ENCODE measurements at regions not wholly inside any gene's neighbourhood (a gene's known extent, or its start where the extent isn't known, plus 50 kb on each side); places are given as distances from the start of the nearest gene placed in this dataset.
"Not testable (repeated sequence)": the region's sequence is repeated elsewhere in the genome, so short reads cannot be mapped to it uniquely, and the experiment has no call there.

- Histone ChIP-seq H3K27ac (ENCODE audit: low read depth, low read length) (no peak overlapping the region), H3K4me3 (ENCODE audit: low read depth, low read length) (no peak overlapping the region), H3K9me3 (ENCODE audit: control insufficient read depth, insufficient read depth, low read depth, low read length) (no peaks in the 10 kb centered on the region), H3K36me3 (ENCODE audit: control insufficient read depth, insufficient read depth, low read length) (no peaks in the 10 kb centered on the region), H3K9ac (ENCODE audit: low read length) (no peak overlapping the region), H3K4me1 (ENCODE audit: control insufficient read depth, insufficient read depth, low read length) (peaks cover 3% of the 10 kb centered on the region; the same call in 1 of the 2 replicates), H3K27me3 (ENCODE audit: control insufficient read depth, insufficient read depth, low read length) (no peaks in the 10 kb centered on the region)
These were observed 480.8 kb downstream of the RERGL start for GRCh38 chr12:17609153-17609552.

GRCh38 chr12:17595111-17595510 is 494.9 kb downstream of the RERGL start:
- no peaks in the 10 kb centered on the region for H3K36me3 ChIP-seq (ENCODE audit: control insufficient read depth, insufficient read depth, low read length)
- H3K4me3 ChIP-seq (ENCODE audit: low read depth, low read length), result no peak overlapping the region
- H3K27ac ChIP-seq (ENCODE audit: low read depth, low read length), result no peak overlapping the region
- no peak overlapping the region for H3K9ac ChIP-seq (ENCODE audit: low read length)
- no peaks in the 10 kb centered on the region for H3K9me3 ChIP-seq (ENCODE audit: control insufficient read depth, insufficient read depth, low read depth, low read length)
- no peaks in the 10 kb centered on the region for H3K27me3 ChIP-seq (ENCODE audit: control insufficient read depth, insufficient read depth, low read length)
- no peaks in the 10 kb centered on the region for H3K4me1 ChIP-seq (ENCODE audit: control insufficient read depth, insufficient read depth, low read length)

- Histone ChIP-seq H3K9me3 (ENCODE audit: control insufficient read depth, insufficient read depth, low read depth, low read length) (no peaks in the 10 kb centered on the region), H3K27me3 (ENCODE audit: control insufficient read depth, insufficient read depth, low read length) (no peaks in the 10 kb centered on the region), H3K27ac (ENCODE audit: low read depth, low read length) (no peak overlapping the region), H3K4me1 (ENCODE audit: control insufficient read depth, insufficient read depth, low read length) (no peaks in the 10 kb centered on the region), H3K4me3 (ENCODE audit: low read depth, low read length) (no peak overlapping the region), H3K36me3 (ENCODE audit: control insufficient read depth, insufficient read depth, low read length) (no peaks in the 10 kb centered on the region), H3K9ac (ENCODE audit: low read length) (no peak overlapping the region)
These were observed 496.1 kb downstream of the RERGL start for GRCh38 chr12:17593715-17594406.

- H3K27ac ChIP-seq (ENCODE audit: low read depth, low read length), result no peak overlapping the region
- H3K4me1 ChIP-seq (ENCODE audit: control insufficient read depth, insufficient read depth, low read length), result no peaks in the 10 kb centered on the region
- no peaks in the 10 kb centered on the region for H3K9me3 ChIP-seq (ENCODE audit: control insufficient read depth, insufficient read depth, low read depth, low read length)
These were observed 497.5 kb downstream of the RERGL start for GRCh38 chr12:17592472-17592871.

GRCh38 chr12:17591005-17591681 is 498.9 kb downstream of the RERGL start:
- H3K4me1 ChIP-seq (ENCODE audit: control insufficient read depth, insufficient read depth, low read length), result no peaks in the 10 kb centered on the region
- no peaks in the 10 kb centered on the region for H3K36me3 ChIP-seq (ENCODE audit: control insufficient read depth, insufficient read depth, low read length)
- H3K9me3 ChIP-seq (ENCODE audit: control insufficient read depth, insufficient read depth, low read depth, low read length), result no peaks in the 10 kb centered on the region
- H3K9ac ChIP-seq (ENCODE audit: low read length), result no peak overlapping the region
- H3K27ac ChIP-seq (ENCODE audit: low read depth, low read length), result no peak overlapping the region
- H3K4me3 ChIP-seq (ENCODE audit: low read depth, low read length), result no peak overlapping the region
- no peaks in the 10 kb centered on the region for H3K27me3 ChIP-seq (ENCODE audit: control insufficient read depth, insufficient read depth, low read length)

More at GRCh38 chr12:17592472-17592871, 497.5 kb downstream of the RERGL start:
- H3K27me3 ChIP-seq (ENCODE audit: control insufficient read depth, insufficient read depth, low read length), result no peaks in the 10 kb centered on the region
- H3K36me3 ChIP-seq (ENCODE audit: control insufficient read depth, insufficient read depth, low read length), result no peaks in the 10 kb centered on the region
- H3K4me3 ChIP-seq (ENCODE audit: low read depth, low read length), result no peak overlapping the region
- H3K9ac ChIP-seq (ENCODE audit: low read length), result no peak overlapping the region

GRCh38 chr12:17588968-17589367 is 501.0 kb downstream of the RERGL start:
- Histone ChIP-seq H3K9me3 (ENCODE audit: control insufficient read depth, insufficient read depth, low read depth, low read length) (no peaks in the 10 kb centered on the region), H3K4me3 (ENCODE audit: low read depth, low read length) (no peak overlapping the region), H3K9ac (ENCODE audit: low read length) (no peak overlapping the region), H3K4me1 (ENCODE audit: control insufficient read depth, insufficient read depth, low read length) (no peaks in the 10 kb centered on the region), H3K27me3 (ENCODE audit: control insufficient read depth, insufficient read depth, low read length) (no peaks in the 10 kb centered on the region), H3K36me3 (ENCODE audit: control insufficient read depth, insufficient read depth, low read length) (no peaks in the 10 kb centered on the region), H3K27ac (ENCODE audit: low read depth, low read length) (no peak overlapping the region)

- H3K27me3 ChIP-seq (ENCODE audit: control insufficient read depth, insufficient read depth, low read length), result no peaks in the 10 kb centered on the region
- no peaks in the 10 kb centered on the region for H3K9me3 ChIP-seq (ENCODE audit: control insufficient read depth, insufficient read depth, low read depth, low read length)
These were observed 510.6 kb downstream of the RERGL start for GRCh38 chr12:17579205-17580026.

GRCh38 chr12:17577405-17577804 is 512.6 kb downstream of the RERGL start:
- Histone ChIP-seq H3K36me3 (ENCODE audit: control insufficient read depth, insufficient read depth, low read length) (no peaks in the 10 kb centered on the region), H3K4me1 (ENCODE audit: control insufficient read depth, insufficient read depth, low read length) (peaks cover 6% of the 10 kb centered on the region; the same call in 1 of the 2 replicates), H3K4me3 (ENCODE audit: low read depth, low read length) (no peak overlapping the region), H3K9me3 (ENCODE audit: control insufficient read depth, insufficient read depth, low read depth, low read length) (no peaks in the 10 kb centered on the region), H3K9ac (ENCODE audit: low read length) (no peak overlapping the region), H3K27me3 (ENCODE audit: control insufficient read depth, insufficient read depth, low read length) (no peaks in the 10 kb centered on the region), H3K27ac (ENCODE audit: low read depth, low read length) (no peak overlapping the region)

More at GRCh38 chr12:17579205-17580026, 510.6 kb downstream of the RERGL start:
- Histone ChIP-seq H3K27ac (ENCODE audit: low read depth, low read length) (no peak overlapping the region), H3K36me3 (ENCODE audit: control insufficient read depth, insufficient read depth, low read length) (no peaks in the 10 kb centered on the region), H3K9ac (ENCODE audit: low read length) (no peak overlapping the region), H3K4me3 (ENCODE audit: low read depth, low read length) (no peak overlapping the region), H3K4me1 (ENCODE audit: control insufficient read depth, insufficient read depth, low read length) (peaks cover 6% of the 10 kb centered on the region; the same call in 1 of the 2 replicates)

- Histone ChIP-seq H3K9me3 (ENCODE audit: control insufficient read depth, insufficient read depth, low read depth, low read length) (no peaks in the 10 kb centered on the region), H3K36me3 (ENCODE audit: control insufficient read depth, insufficient read depth, low read length) (no peaks in the 10 kb centered on the region), H3K27ac (ENCODE audit: low read depth, low read length) (no peak overlapping the region), H3K4me3 (ENCODE audit: low read depth, low read length) (no peak overlapping the region), H3K27me3 (ENCODE audit: control insufficient read depth, insufficient read depth, low read length) (no peaks in the 10 kb centered on the region), H3K4me1 (ENCODE audit: control insufficient read depth, insufficient read depth, low read length) (peaks cover 1% of the 10 kb centered on the region; the same call in 1 of the 2 replicates), H3K9ac (ENCODE audit: low read length) (no peak overlapping the region)
These were observed 517.7 kb downstream of the RERGL start for GRCh38 chr12:17572250-17572649.

- no peaks in the 10 kb centered on the region for H3K36me3 ChIP-seq (ENCODE audit: control insufficient read depth, insufficient read depth, low read length)
These were observed 518.9 kb downstream of the RERGL start for GRCh38 chr12:17571047-17571446.

GRCh38 chr12:17564630-17565029 is 525.4 kb downstream of the RERGL start:
- not testable (repeated sequence) for H3K9ac ChIP-seq (ENCODE audit: low read length); H3K27ac ChIP-seq (ENCODE audit: low read depth, low read length); H3K4me1 ChIP-seq (ENCODE audit: control insufficient read depth, insufficient read depth, low read length); H3K36me3 ChIP-seq (ENCODE audit: control insufficient read depth, insufficient read depth, low read length); H3K4me3 ChIP-seq (ENCODE audit: low read depth, low read length); H3K9me3 ChIP-seq (ENCODE audit: control insufficient read depth, insufficient read depth, low read depth, low read length); H3K27me3 ChIP-seq (ENCODE audit: control insufficient read depth, insufficient read depth, low read length)

More at GRCh38 chr12:17571047-17571446, 518.9 kb downstream of the RERGL start:
- Histone ChIP-seq H3K4me1 (ENCODE audit: control insufficient read depth, insufficient read depth, low read length) (no peaks in the 10 kb centered on the region), H3K27me3 (ENCODE audit: control insufficient read depth, insufficient read depth, low read length) (no peaks in the 10 kb centered on the region), H3K9me3 (ENCODE audit: control insufficient read depth, insufficient read depth, low read depth, low read length) (no peaks in the 10 kb centered on the region), H3K4me3 (ENCODE audit: low read depth, low read length) (no peak overlapping the region), H3K27ac (ENCODE audit: low read depth, low read length) (no peak overlapping the region), H3K9ac (ENCODE audit: low read length) (no peak overlapping the region)

Data from HUES6 (cell line).